ENCODE measurements at regions not wholly inside any gene's neighbourhood (a gene's known extent, or its start where the extent isn't known, plus 50 kb on each side); places are given as distances from the start of the nearest gene placed in this dataset.
"Not testable (repeated sequence)": the region's sequence is repeated elsewhere in the genome, so short reads cannot be mapped to it uniquely, and the experiment has no call there.

DNA sequence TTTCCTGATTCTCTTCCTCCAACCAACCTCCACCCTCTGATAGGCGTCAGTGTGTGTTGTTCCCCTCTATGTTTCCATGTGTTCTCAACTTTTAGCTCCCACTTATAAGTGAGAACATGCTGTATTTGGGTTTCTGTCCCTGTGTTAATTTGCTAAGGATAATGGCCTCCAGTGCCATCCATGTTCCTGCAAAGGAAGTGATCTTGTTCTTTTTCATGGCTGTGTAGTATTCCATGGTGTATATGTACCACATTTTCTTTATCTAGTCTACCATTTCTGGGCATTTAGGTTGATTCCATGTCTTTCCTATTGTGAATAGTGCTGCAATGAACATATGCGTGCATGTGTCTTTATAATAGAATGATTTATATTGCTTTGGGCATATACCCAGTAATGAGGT, 107.1 kb upstream of the CPHXL start:
- TF ChIP-seq, protein P1, sequence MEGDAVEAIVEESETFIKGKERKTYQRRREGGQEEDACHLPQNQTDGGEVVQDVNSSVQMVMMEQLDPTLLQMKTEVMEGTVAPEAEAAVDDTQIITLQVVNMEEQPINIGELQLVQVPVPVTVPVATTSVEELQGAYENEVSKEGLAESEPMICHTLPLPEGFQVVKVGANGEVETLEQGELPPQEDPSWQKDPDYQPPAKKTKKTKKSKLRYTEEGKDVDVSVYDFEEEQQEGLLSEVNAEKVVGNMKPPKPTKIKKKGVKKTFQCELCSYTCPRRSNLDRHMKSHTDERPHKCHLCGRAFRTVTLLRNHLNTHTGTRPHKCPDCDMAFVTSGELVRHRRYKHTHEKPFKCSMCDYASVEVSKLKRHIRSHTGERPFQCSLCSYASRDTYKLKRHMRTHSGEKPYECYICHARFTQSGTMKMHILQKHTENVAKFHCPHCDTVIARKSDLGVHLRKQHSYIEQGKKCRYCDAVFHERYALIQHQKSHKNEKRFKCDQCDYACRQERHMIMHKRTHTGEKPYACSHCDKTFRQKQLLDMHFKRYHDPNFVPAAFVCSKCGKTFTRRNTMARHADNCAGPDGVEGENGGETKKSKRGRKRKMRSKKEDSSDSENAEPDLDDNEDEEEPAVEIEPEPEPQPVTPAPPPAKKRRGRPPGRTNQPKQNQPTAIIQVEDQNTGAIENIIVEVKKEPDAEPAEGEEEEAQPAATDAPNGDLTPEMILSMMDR (IDR thresholded peaks at IDR 0.05; ENCODE audit: insufficient read depth, low read depth, low read length) = not testable (repeated sequence)
- TF ChIP-seq EZH2 (IDR thresholded peaks at IDR 0.05; ENCODE audit: insufficient read depth, low read length) = not testable (repeated sequence)

Data from astrocyte (in vitro differentiated cells and primary cell).